Fibroblast of villous mesenchyme (primary cell): ENCODE measurements at regions not wholly inside any gene's neighbourhood (a gene's known extent, or its start where the extent isn't known, plus 50 kb on each side); places are given as distances from the start of the nearest gene placed in this dataset.

Source experiments
- small RNA-seq: library from RNA; depleted of rRNA; stranded (forward); fragments of <200 nt; gene quantifications from one replicate; pipeline ENCODE3, GENCODE V24; 2012

Small RNA genes in the stretch of these regions (small RNA-seq; reads per million reads assigned to genes)
- gene RNA5SP19, result 3.8 reads per million, percentile 75 among the genes with 10 or more reads in this experiment
